ENCODE measurements at regions not wholly inside any gene's neighbourhood (a gene's known extent, or its start where the extent isn't known, plus 50 kb on each side); places are given as distances from the start of the nearest gene placed in this dataset.

DNA sequence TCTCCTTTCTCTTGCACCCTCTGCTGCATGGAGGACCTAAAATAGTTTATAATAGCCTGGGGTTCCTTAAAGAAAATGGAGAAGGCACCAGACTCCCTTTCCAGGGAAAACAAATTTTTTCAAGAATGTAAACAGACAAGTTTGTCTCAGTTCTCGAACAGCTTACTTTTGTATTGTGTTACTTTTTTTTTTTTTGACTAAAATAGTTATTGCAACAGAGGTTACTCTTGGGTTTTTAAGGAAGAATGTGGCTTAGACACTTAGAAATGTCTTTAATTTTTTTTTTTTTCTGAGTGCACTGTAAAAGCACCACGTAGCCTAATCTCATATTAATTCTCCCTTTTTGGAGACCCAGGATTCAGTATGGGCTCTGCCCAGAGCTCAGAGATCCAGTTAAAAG is 148.7 kb upstream of the CARMIL1 start:
- TF ChIP-seq, protein P1, sequence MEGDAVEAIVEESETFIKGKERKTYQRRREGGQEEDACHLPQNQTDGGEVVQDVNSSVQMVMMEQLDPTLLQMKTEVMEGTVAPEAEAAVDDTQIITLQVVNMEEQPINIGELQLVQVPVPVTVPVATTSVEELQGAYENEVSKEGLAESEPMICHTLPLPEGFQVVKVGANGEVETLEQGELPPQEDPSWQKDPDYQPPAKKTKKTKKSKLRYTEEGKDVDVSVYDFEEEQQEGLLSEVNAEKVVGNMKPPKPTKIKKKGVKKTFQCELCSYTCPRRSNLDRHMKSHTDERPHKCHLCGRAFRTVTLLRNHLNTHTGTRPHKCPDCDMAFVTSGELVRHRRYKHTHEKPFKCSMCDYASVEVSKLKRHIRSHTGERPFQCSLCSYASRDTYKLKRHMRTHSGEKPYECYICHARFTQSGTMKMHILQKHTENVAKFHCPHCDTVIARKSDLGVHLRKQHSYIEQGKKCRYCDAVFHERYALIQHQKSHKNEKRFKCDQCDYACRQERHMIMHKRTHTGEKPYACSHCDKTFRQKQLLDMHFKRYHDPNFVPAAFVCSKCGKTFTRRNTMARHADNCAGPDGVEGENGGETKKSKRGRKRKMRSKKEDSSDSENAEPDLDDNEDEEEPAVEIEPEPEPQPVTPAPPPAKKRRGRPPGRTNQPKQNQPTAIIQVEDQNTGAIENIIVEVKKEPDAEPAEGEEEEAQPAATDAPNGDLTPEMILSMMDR (conservative IDR thresholded peaks at IDR 0.05), result no peak
- TF ChIP-seq ZFX (IDR thresholded peaks at IDR 0.05), result no peak

Data from C4-2B (cell line).